ENCODE measurements at regions not wholly inside any gene's neighbourhood (a gene's known extent, or its start where the extent isn't known, plus 50 kb on each side); places are given as distances from the start of the nearest gene placed in this dataset.

DNA sequence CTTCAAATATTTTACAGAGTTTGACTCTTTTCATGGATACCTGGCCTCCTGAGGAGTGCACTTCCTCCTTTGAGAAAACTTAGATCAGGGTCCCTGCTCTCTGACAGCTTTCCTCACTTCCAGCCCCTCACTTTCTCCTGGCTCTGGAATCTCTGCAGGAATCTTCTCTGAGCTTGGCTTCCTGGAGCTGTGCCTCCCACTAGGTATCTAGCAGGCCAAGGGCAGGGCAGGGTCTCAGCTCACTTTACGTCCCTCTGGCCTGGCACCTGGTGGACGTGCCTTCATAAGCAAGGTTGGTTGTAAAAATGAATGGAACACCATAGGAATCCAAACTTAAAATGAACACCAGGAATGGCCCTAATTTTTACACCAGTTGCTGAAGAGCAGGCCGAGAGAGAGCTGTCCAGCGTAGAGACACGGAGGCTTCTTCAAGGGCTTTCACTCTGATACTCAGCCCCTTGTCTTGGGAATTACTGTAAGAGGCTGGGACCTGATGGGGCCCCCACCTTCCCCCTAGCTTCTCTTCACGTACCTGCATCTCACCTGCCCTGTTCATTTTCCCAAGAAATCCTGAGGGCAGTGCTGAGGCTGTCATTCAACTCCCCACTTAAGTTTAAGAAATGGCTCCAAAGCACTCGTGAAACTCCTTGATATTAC, 426.9 kb upstream of the ID2 start:
- Histone ChIP-seq H4K20me1 (ENCODE audit: control insufficient read depth, insufficient read depth, insufficient read length) (no peaks in the 10 kb centered on the region), H3T11ph (ENCODE audit: low read length) (peak overlapping the region; percentile 78), H3K14ac (ENCODE audit: insufficient read depth, low read length) (peak overlapping the region; percentile 46; the same call in 1 of the 2 replicates), H3K79me1 (ENCODE audit: insufficient read depth, low read depth, low read length, poor library complexity, severe bottlenecking) (no peaks in the 10 kb centered on the region), H2BK15ac (ENCODE audit: low read depth, low read length) (no peak overlapping the region), H3K27me3 (ENCODE audit: insufficient read depth, low read length) (no peaks in the 10 kb centered on the region), H4K8ac (replicated peaks; ENCODE audit: insufficient read length, low read depth, low read length) (no peak overlapping the region), H3K23ac (ENCODE audit: insufficient read length, low read depth, low read length) (no peak overlapping the region), H3K23me2 (ENCODE audit: insufficient read length, low read depth, low read length, poor library complexity, severe bottlenecking) (no peaks in the 10 kb centered on the region), H3K4me1 (ENCODE audit: insufficient read depth, low read length) (peaks cover 11% of the 10 kb centered on the region; the same call in 1 of the 2 replicates), H2BK20ac (ENCODE audit: low read depth, low read length, poor library complexity, severe bottlenecking) (no peak overlapping the region), H3K9me3 (ENCODE audit: control insufficient read depth, low read depth, low read length) (no peaks in the 10 kb centered on the region), H3K4me2 (ENCODE audit: insufficient read depth, insufficient read length, low read length) (no peak overlapping the region), H3K18ac (ENCODE audit: insufficient read length, low read depth, low read length) (peak overlapping the region; percentile 36), H3K27ac (ENCODE audit: insufficient read length, low read depth, low read length) (no peak overlapping the region), H2BK120ac (ENCODE audit: low read depth, low read length, poor library complexity, severe bottlenecking) (no peak overlapping the region), H2AK5ac (ENCODE audit: insufficient read length, low read length) (no peak overlapping the region), H3K56ac (ENCODE audit: insufficient read length, low read depth, low read length) (no peak overlapping the region), H3K79me2 (ENCODE audit: insufficient read depth, low read length) (no peaks in the 10 kb centered on the region), H2AFZ (ENCODE audit: low read length) (no peak overlapping the region), H2BK12ac (ENCODE audit: insufficient read length, low read depth, low read length) (no peak overlapping the region), H2BK5ac (ENCODE audit: insufficient read length, low read length) (no peak overlapping the region), H3K4ac (ENCODE audit: low read depth, low read length) (no peak overlapping the region), H4K91ac (ENCODE audit: insufficient read length, low read depth, low read length) (no peak overlapping the region), H4K5ac (ENCODE audit: insufficient read length, low read depth, low read length) (no peak overlapping the region), H3K9ac (ENCODE audit: extremely low read depth, insufficient read length, low read length) (no peak overlapping the region)
- no CpG with 5 or more reads among the region's 7 CpGs for WGBS (ENCODE audit: extremely low coverage, insufficient read length, low lambda C conversion rate)
- DNase-seq = peak; percentile 32
- Mint-ChIP-seq H3K4me3 (peak overlapping the region; percentile 7 to 37; a peak in 2 of 5 replicates), H3K27me3 (ENCODE audit: low read depth) (peaks cover 3% of the 10 kb centered on the region), H3K27ac (peak overlapping the region; percentile 39 to 97 (median 52); a peak in 6 of 7 replicates), H3K9me3 (peaks cover 12 to 17% of the 10 kb centered on the region in 2 experiments), H3K4me1 (peaks cover 57 to 64% of the 10 kb centered on the region in 2 experiments), H3K36me3 (ENCODE audit: insufficient read depth in 1 of 3, low read depth in 3 of 3) (peaks cover 9 to 15% (median 12%) of the 10 kb centered on the region in 3 experiments)
- TF ChIP-seq CTCF (conservative IDR thresholded peaks at IDR 0.05) = no peak

Data from H9 (cell line).